GM12878 (cell line): ENCODE measurements at regions not wholly inside any gene's neighbourhood (a gene's known extent, or its start where the extent isn't known, plus 50 kb on each side); places are given as distances from the start of the nearest gene placed in this dataset.
"Not testable (repeated sequence)": the region's sequence is repeated elsewhere in the genome, so short reads cannot be mapped to it uniquely, and the experiment has no call there.

Source experiments
- HDAC6 ChIP-seq: fragments of 200-600 bp; sonication (generic); IDR thresholded peaks from one replicate; pipeline ENCODE4 v1.8.0; 2017; ENCODE audit warnings: antibody characterized with exemption; ENCODE audit not compliant: unreplicated experiment
- NFYB ChIP-seq: IDR thresholded peaks from 2 replicates; pipeline ENCODE4 v1.6.1; 2011; ENCODE audit warnings: low read depth, mild to moderate bottlenecking, low read length, improper control_type of control experiment, moderate library complexity; ENCODE audit not compliant: insufficient read depth
- NRF1 ChIP-seq: conservative IDR thresholded peaks from 2 replicates; pipeline ENCODE4 v1.6.1; 2011; ENCODE audit warnings: mild to moderate bottlenecking, low read depth, low read length, improper control_type of control experiment
- PML ChIP-seq: IDR thresholded peaks from 2 replicates; pipeline ENCODE4 v1.6.1; 2012; ENCODE audit warnings: low read length, inconsistent platforms
- TF ChIP-seq, protein P1 (sequence below), 3 experiments: IDR thresholded peaks in 2 of 3; conservative IDR thresholded peaks in 1 of 3; 2 replicates each; pipeline ENCODE4 v1.5.1; 2011; ENCODE audit warnings: low read depth in 3 of 3, low read length in 3 of 3, mild to moderate bottlenecking in 3 of 3, control low read depth in 2 of 3, moderate library complexity in 2 of 3, inconsistent platforms in 1 of 3, mixed read lengths in 1 of 3; ENCODE audit not compliant: control insufficient read depth in 2 of 3, insufficient read depth in 1 of 3; ENCODE audit errors: extremely low read depth in 1 of 3

DNA sequence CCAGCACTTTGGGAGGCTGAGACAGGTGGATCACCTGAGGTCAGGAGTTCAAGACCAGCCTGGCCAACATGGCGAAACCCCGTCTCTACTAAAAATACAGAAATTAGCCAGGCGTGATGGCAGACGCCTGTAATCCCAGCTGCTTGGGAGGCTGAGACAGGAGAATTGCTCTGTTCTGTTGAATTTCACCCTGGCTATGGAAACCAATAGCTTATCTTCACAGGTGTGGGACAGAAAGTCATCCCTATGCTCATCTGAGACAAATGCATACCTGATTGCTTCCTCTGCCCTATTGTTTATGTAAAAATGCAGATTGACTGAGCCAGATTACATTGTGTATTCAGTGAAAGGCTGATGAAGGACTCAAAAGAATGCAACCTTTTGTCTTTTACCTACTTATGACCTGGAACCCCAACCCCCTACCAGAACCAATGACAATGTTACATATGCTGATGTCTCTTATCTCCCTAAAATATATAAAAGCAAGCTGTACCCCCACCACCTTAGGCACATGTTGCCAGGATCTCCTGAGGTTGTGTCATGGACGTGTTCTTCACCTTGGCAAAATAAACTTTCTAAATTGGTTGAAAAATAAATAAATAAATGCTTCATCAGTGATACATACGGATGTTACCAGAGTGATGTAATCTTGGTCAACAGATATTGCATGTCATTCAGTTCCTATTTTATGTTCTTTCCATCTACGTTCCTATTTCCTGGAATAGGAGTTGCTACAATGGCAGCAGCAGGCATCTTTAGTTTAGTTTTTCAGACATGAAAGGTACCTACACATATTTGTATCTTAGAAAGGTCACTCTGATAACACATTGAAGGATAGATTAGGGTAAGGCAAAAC is 189.4 kb upstream of the SLC38A2 start:
- TF ChIP-seq PML, NFYB, HDAC6, NRF1: not testable (repeated sequence)
- TF ChIP-seq, protein P1, sequence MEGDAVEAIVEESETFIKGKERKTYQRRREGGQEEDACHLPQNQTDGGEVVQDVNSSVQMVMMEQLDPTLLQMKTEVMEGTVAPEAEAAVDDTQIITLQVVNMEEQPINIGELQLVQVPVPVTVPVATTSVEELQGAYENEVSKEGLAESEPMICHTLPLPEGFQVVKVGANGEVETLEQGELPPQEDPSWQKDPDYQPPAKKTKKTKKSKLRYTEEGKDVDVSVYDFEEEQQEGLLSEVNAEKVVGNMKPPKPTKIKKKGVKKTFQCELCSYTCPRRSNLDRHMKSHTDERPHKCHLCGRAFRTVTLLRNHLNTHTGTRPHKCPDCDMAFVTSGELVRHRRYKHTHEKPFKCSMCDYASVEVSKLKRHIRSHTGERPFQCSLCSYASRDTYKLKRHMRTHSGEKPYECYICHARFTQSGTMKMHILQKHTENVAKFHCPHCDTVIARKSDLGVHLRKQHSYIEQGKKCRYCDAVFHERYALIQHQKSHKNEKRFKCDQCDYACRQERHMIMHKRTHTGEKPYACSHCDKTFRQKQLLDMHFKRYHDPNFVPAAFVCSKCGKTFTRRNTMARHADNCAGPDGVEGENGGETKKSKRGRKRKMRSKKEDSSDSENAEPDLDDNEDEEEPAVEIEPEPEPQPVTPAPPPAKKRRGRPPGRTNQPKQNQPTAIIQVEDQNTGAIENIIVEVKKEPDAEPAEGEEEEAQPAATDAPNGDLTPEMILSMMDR (IDR thresholded peaks at IDR 0.05 in 2 of 3, conservative IDR thresholded peaks at IDR 0.05 in 1 of 3; ENCODE audit: control insufficient read depth in 2 of 3, extremely low read depth in 1 of 3, insufficient read depth in 1 of 3, low read depth in 3 of 3, low read length in 3 of 3): not testable (repeated sequence)
